AG20443 (cell line): ENCODE measurements at regions not wholly inside any gene's neighbourhood (a gene's known extent, or its start where the extent isn't known, plus 50 kb on each side); places are given as distances from the start of the nearest gene placed in this dataset.
A peak's percentile ranks its signal among the peaks of the same experiment; 100 is the strongest.
"Not testable (repeated sequence)": the region's sequence is repeated elsewhere in the genome, so short reads cannot be mapped to it uniquely, and the experiment has no call there.

Source experiments
- DNase-seq: peaks from one replicate; pipeline ENCODE4 v3.0.0; 2012; ENCODE audit warnings: low spot score, mixed read lengths

DNA sequence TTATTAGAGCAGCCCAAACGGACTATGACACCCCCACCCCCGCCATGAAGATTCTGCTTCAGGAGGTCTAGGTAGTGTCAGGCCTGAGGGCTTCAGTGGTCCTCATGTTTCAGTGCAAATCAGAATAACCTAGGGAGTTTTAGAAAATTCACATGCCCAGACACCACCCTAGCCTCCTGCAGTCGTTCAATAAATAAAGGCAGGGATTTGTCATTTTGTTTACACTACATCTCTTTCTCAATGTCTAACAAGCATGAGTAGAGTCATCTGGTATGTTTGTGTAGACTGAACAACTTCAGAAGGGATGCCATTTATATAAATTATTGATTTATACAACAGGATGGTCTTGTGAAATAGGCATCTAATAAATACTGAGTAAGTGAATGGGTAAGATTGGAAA lies 112.1 kb upstream of the SERPINE2 start:
- DNase-seq, result no peak

GRCh38 chr2:224148058-224148457 lies 109.0 kb upstream of the SERPINE2 start:
- not testable (repeated sequence) for DNase-seq

- DNase-seq, result no peak
These were observed 108.1 kb upstream of the SERPINE2 start for GRCh38 chr2:224147174-224147573.

DNA sequence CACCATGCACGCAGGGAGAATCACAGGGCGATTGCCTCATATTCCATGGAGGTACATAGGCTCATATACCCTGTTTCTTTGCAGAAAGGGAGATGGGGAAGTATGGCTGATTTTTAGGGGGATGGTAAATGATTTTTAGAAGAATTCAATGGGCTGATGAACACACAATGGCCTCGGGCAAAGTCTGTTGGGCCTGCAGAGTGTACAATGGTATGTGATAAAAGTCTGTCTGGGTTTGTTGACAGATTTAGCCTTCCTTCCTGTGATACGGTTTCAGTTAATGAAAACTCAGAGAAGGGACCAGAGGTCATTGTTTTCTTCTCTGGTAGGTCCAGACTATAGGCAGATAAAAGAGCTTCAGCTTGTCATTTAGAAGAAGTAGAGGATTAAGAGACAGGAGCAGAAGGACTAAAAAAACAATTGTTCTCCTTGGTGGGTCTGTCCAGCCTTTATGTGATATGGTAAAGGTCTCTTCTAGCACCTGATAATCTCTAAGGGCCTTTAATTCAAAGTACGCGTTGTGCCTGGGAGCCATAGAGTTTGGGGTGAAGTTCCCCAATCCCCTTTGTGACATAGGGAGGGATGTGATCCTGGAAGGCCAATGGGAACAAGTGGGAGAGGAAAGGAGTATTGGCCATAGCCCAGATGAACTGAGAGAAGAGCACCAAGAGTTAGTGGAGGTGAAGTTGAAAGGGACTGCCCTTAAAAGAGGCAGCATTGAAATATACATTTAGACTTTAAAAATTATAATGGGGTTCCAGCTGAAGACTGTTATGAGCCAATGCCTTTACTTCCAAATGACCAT lies 107.5 kb upstream of the SERPINE2 start:
- no peak for DNase-seq

DNA sequence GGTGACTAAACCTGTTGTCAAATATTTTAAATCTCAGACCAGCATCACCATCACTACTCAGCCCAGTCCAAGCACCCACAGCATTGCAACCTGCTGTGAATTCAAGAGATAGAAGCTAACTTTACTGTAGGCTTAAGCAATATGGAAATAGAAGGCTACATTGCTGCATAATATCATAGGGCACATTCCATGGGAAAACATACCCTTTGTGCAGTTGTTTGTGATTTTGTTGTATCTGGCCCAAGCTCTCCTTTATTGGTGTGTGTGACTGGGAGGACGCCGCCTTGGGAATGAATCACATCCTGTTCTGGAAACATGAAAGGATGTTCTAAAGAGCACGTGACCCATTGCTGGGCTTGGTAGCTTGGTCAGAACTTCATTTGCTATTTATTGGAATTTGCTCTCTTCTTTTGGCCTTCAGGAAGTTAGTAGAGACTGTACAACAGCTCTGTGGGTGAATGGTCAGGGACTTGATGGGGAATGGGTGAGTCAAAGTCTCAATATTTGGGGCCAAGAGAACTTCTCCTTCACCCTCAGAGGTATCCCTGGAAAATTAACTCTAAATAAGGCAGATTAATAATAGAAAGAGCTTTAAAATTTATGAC lies 106.8 kb upstream of the SERPINE2 start:
- peak; percentile 85 for DNase-seq

GRCh38 chr2:224143526-224143925 lies 104.4 kb upstream of the SERPINE2 start:
- no peak for DNase-seq

DNA sequence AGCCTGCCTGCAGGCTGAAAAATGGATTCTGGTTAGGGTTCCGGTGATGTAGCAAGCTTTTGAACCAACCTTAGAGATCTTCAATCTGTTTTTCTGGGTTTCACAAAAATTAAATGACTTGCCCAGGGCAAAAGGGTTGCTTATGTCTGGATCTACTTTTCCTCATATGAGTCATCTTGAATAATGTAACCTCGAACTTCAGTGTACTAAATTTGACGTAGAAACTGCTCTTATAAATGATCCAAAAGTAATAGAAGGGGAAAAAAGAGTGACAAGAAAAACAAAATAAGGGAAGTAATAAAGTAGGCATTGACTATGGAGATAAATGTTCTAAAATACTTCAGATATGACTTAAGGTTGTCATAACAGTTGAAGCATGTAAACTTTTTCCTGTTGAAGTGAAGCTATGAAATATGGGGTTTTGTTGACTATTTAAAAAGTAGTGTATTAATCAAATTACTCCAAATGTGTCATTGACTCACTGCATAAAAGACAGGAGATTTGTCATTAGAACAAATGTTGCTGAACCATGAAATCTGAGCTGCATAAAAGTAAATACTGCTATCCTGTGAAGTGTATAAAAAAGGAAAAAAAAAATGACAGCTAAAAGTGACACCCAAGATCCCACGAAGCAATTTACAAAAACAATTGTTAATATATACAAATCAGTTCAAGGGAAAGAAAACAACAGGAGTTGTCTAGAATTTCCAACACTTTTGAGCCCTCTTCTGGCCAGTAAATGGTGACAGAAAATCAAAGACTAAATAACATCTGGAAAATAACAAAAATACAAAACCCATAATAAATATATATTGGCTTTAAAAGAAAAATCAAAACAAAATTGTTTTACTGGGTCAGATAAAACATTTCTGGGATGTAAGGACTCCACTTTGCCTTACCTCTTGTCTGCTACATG lies 103.6 kb upstream of the SERPINE2 start:
- peak; percentile 66 for DNase-seq

GRCh38 chr2:224141304-224141703 lies 102.2 kb upstream of the SERPINE2 start:
- DNase-seq, result no peak

DNA sequence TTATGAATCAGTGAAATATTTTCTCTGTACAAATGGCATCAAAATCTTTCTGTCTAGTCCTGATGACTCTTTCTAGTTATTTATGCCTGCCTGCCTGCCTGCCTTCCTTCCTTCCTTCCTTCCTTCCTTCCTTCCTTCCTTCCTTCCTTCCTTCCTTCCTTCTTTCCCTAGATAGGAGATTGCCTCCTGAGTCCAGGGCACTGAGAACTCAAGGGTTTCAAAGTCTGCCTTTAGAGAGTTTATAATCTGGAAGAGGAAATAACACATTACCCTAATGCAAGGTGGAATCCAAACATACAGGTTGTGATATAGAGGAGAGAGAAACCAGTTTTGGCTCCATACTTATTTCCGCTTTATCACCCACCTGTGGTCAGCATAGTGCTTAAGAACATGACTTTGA lies 98.1 kb upstream of the SERPINE2 start:
- DNase-seq, result no peak

DNA sequence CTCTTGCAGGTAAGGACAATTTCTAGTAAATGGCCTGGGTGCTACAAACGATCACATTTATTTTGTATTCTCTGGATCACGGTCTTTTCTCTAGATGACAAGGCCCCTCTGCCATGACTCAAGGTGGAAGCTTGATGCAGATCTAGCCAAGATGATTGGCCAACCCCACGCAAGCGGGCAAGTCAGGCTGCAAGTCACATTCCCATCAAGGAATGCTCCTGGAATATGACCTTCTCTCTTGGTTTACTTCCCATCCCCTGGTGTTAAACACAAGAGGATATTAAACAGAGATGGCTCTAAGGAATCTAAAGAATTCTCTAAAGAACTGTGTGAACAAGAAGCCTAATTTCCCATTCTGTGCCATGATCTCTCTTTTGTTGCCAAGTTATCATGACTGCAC lies 97.3 kb upstream of the SERPINE2 start:
- DNase-seq, result no peak

DNA sequence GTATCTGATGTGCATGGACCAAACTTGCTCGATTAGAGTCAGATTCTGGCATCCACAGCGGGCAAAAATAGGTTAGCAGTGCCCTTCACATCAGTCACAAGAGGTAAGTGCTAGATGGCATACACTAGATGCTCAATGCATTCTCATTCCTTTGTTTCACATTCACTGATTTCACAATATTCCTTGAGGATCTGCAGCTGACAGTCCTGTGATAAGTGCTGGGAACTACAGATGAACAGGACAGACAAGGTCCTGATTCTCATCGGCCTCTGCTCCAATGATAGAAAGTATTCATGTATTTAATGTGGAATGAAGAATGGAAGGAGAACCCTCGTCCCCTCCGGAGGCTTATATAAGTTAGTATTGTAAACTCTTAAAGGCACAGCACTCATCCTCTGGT lies 96.8 kb upstream of the SERPINE2 start:
- DNase-seq, result no peak

GRCh38 chr2:224134003-224134734 lies 95.1 kb upstream of the SERPINE2 start:
- DNase-seq, result peak; percentile 55

DNA sequence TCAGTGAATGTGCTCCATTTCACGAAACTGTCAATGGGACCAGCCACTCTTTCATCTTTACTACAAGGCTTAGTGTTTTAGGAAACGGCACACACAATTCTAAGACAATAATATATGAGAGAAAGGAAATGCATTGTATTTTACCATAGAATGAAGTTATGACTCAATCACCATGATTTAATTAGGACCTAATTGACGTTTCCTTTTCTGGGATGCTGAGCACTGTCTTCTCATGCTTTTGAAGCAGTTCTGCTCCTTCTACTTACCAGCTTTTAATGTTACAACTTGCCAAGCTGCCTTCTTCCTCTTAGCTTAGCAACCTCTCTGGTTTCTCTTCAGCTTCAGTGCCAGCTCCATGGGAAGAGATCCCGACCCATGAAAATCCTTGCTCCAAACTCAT lies 94.3 kb upstream of the SERPINE2 start:
- no peak for DNase-seq

- no peak for DNase-seq
These were observed 88.9 kb upstream of the SERPINE2 start for GRCh38 chr2:224127871-224128501.

DNA sequence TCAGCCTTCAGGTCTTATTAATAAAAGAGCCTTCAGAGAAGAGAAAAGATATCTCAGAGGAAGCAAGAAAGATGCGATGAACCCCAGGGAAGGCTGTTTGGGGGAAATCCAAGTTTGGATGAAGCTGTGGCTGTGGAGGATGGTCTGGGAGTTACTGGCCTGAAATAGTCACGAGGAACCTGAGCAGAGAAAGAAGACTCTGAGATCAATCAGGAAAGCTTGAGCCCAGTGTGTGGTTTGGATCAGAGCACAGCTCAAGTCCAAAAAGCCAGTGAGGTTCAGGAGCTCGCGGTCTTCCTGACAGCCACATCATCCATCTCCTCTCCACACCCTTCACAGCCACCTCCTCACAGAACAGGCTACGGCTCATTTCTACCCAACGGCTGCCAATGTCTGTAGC lies 87.4 kb upstream of the SERPINE2 start:
- DNase-seq, result peak; percentile 54

DNA sequence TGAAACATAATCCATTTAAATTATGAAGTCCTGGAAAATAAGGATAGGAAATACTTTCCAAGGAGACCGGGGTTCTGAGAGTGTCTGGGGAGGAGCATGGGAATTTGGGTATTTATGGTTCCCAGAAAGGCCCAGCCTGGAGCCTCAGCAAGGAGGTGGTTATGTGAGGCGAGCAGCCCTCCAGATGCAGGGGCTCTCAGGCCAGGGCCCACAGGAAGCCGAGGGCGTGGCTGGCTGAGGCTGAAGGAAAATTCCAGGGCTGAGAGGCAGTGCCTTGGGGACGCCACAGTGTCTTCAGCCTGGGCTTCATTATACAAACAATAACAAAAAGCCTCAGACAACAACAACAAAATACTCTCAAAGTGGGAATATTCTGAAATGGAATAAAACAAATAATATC lies 86.9 kb upstream of the SERPINE2 start:
- peak; percentile 73 for DNase-seq

GRCh38 chr2:224122542-224122941 lies 83.5 kb upstream of the SERPINE2 start:
- no peak for DNase-seq

- no peak for DNase-seq
These were observed 82.5 kb upstream of the SERPINE2 start for GRCh38 chr2:224121406-224122067.

- DNase-seq, result no peak
These were observed 81.9 kb upstream of the SERPINE2 start for GRCh38 chr2:224120986-224121385.

GRCh38 chr2:224119846-224120245 lies 80.8 kb upstream of the SERPINE2 start:
- not testable (repeated sequence) for DNase-seq

GRCh38 chr2:224114428-224114827 lies 75.3 kb upstream of the SERPINE2 start:
- no peak for DNase-seq
